PC-3 (cell line): ENCODE measurements at regions not wholly inside any gene's neighbourhood (a gene's known extent, or its start where the extent isn't known, plus 50 kb on each side); places are given as distances from the start of the nearest gene placed in this dataset.

ENCODE experiments used
- ATAC-seq: fragments of 200-7000 bp; cut with Tn5 transposase; 2 replicates; pipeline ENCODE4 v1.9.1; 2020; ENCODE audit warnings: mild to moderate bottlenecking, moderate library complexity
- BruUV-seq: library from RNA; stranded (reverse); fragments of 400-500 nt; replicated peaks from 2 replicates; lab custom pipeline; 2021; lab: Mats Ljungman, UMichigan
- CTCF ChIA-PET: fragments of 300-600 bp; sonication (Branson Sonifier 250); formaldehyde crosslinking; loops from one replicate; lab custom pipeline; 2022; ENCODE audit warnings: antibody characterized with exemption; lab: Charles Lee
- POLR2A ChIA-PET: fragments of 300-600 bp; sonication (Branson Sonifier 250); formaldehyde crosslinking; loops from one replicate; lab custom pipeline; 2022; ENCODE audit warnings: antibody characterized with exemption; ENCODE audit not compliant: unreplicated experiment; lab: Charles Lee
- DNase-seq: peaks from one replicate; pipeline ENCODE4 v3.0.0-alpha.2; 2015
- H2AFZ ChIP-seq: fragments of 300-600 bp; sonication (generic); 2 replicates; pipeline ENCODE4 v1.6.0; 2016; ENCODE audit warnings: antibody characterized with exemption, low read length
- H3F3A ChIP-seq: fragments of 300-600 bp; sonication (generic); one replicate; pipeline ENCODE4 v1.6.0; 2017; ENCODE audit warnings: antibody characterized with exemption, low read length, control low read depth, mild to moderate bottlenecking; ENCODE audit not compliant: unreplicated experiment
- H3K27ac ChIP-seq: fragments of 300-600 bp; sonication (generic); 2 replicates; pipeline ENCODE4 v1.5.1; 2016; ENCODE audit warnings: mild to moderate bottlenecking, low read length
- H3K27me3 ChIP-seq: fragments of 300-600 bp; sonication (generic); 2 replicates; pipeline ENCODE4 v1.6.1; 2016; ENCODE audit warnings: low read length, mixed read lengths
- H3K36me3 ChIP-seq: fragments of 300-600 bp; sonication (generic); 2 replicates; pipeline ENCODE4 v1.6.1; 2016; ENCODE audit warnings: low read depth, mixed run types, low read length, mixed read lengths
- H3K4me1 ChIP-seq: fragments of 300-600 bp; sonication (generic); 2 replicates; pipeline ENCODE4 v1.5.1; 2016; ENCODE audit warnings: low read length; ENCODE audit not compliant: insufficient read depth
- H3K4me2 ChIP-seq: fragments of 300-600 bp; sonication (generic); 2 replicates; pipeline ENCODE4 v1.6.0; 2016; ENCODE audit warnings: low read length
- H3K4me3 ChIP-seq: fragments of 300-600 bp; sonication (generic); 2 replicates; pipeline ENCODE4 v1.5.1; 2016; ENCODE audit warnings: mild to moderate bottlenecking, low read length, mixed read lengths
- H3K79me2 ChIP-seq: fragments of 300-600 bp; sonication (generic); 2 replicates; pipeline ENCODE4 v1.6.1; 2017; ENCODE audit warnings: low read length, mixed read lengths
- H3K9ac ChIP-seq: fragments of 300-600 bp; sonication (generic); 2 replicates; pipeline ENCODE4 v1.6.0; 2016; ENCODE audit warnings: mild to moderate bottlenecking, low read length
- H3K9me2 ChIP-seq: fragments of 300-600 bp; sonication (generic); replicated peaks from 2 replicates; pipeline ENCODE4 v1.6.1; 2016; ENCODE audit warnings: mixed run types, low read length, mixed read lengths
- H3K9me3 ChIP-seq: fragments of 300-600 bp; sonication (generic); 2 replicates; pipeline ENCODE4 v1.6.1; 2016; ENCODE audit warnings: low read length, mixed read lengths
- H4K20me1 ChIP-seq: fragments of 300-600 bp; sonication (generic); 2 replicates; pipeline ENCODE4 v1.6.1; 2016; ENCODE audit warnings: low read length, mixed read lengths
- CTCF ChIP-seq: fragments of 300-600 bp; sonication (generic); conservative IDR thresholded peaks from 2 replicates; pipeline ENCODE4 v1.5.1; 2017; ENCODE audit warnings: antibody characterized with exemption, low read depth, mild to moderate bottlenecking, low read length
- EZH2 ChIP-seq: fragments of 300-600 bp; sonication (generic); IDR thresholded peaks from one replicate; pipeline ENCODE4 v1.6.1; 2017; ENCODE audit warnings: antibody characterized with exemption, mild to moderate bottlenecking, low read length; ENCODE audit not compliant: unreplicated experiment
- EZH2phosphoT487 ChIP-seq: fragments of 300-600 bp; sonication (generic); IDR thresholded peaks from 2 replicates; pipeline ENCODE4 v1.6.1; 2018; ENCODE audit warnings: mild to moderate bottlenecking, antibody characterized with exemption, low read length, borderline replicate concordance
- intact Hi-C: fragments of 100-400 bp; cut with micrococcal nuclease; formaldehyde crosslinking; loops from 2 replicates; pipeline ENCODE4 v1.9.0; 2023

- no peaks in the 10 kb centered on the region for H3K9me2 ChIP-seq
- TF ChIP-seq EZH2 (no peak), CTCF (no peak), EZH2phosphoT487 (no peak)
- H3K9me3 ChIP-seq = no peaks in the 10 kb centered on the region
- no peak overlapping the region for H3K4me2 ChIP-seq
- H2AFZ ChIP-seq = no peak overlapping the region
- H3F3A ChIP-seq = no peaks in the 10 kb centered on the region
- no peak overlapping the region for H3K9ac ChIP-seq
- peaks cover 4% of the 10 kb centered on the region; the same call in 1 of the 2 replicates for H3K27me3 ChIP-seq
- no peak for DNase-seq
- H3K36me3 ChIP-seq = no peaks in the 10 kb centered on the region
- no TSS peak for BruUV-seq
- intact Hi-C loops = loop anchor here (10.0 kb wide), 1 partner anchor 430 kb away; the partner anchor contains the start of gene KCNMB2
- H3K27ac ChIP-seq = no peak overlapping the region
- ChIA-PET POLR2A (no interaction called here), CTCF (no interaction called here)
- no peak for ATAC-seq
- H4K20me1 ChIP-seq = no peaks in the 10 kb centered on the region
- no peaks in the 10 kb centered on the region for H3K79me2 ChIP-seq
- no peaks in the 10 kb centered on the region for H3K4me1 ChIP-seq
- no peak overlapping the region for H3K4me3 ChIP-seq
These were observed 107.1 kb downstream of the ZMAT3 start for GRCh38 chr3:178964551-178964950.

DNA sequence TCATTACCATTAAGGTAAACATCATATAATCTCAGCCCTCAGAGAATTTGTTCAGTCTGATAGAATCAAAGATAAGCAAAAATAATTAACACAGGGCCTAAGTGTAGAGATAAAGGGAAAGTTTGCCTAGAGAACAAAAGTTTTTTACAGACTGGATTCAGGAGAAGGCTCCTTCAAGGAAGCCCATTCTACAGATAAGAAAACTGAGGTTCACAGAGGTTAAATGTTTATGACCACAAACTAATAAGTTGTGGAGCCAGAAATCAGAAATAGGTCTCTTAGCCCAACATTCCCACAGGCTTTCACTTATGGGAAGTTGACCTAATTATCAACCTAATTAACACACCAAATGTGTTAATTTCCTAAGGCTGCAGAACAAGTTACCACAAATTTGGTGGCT, 110.7 kb downstream of the ZMAT3 start:
- intact Hi-C loops = loop anchor here (10.0 kb wide), 1 partner anchor 426 kb away; the partner anchor contains the start of gene KCNMB2
- DNase-seq (no peak), ATAC-seq (no peak)
- BruUV-seq = no TSS peak
- Histone ChIP-seq H3K9me3 (no peaks in the 10 kb centered on the region), H3K4me2 (no peak overlapping the region), H2AFZ (no peak overlapping the region), H3F3A (no peaks in the 10 kb centered on the region), H3K36me3 (no peaks in the 10 kb centered on the region), H3K4me1 (no peaks in the 10 kb centered on the region), H3K79me2 (no peaks in the 10 kb centered on the region), H3K27ac (no peak overlapping the region), H3K9me2 (no peaks in the 10 kb centered on the region), H3K4me3 (no peak overlapping the region), H4K20me1 (no peaks in the 10 kb centered on the region), H3K9ac (no peak overlapping the region), H3K27me3 (peaks cover 4% of the 10 kb centered on the region; the same call in 1 of the 2 replicates)
- ChIA-PET POLR2A (no interaction called here), CTCF (no interaction called here)
- TF ChIP-seq EZH2 (no peak), EZH2phosphoT487 (no peak), CTCF (no peak)

DNA sequence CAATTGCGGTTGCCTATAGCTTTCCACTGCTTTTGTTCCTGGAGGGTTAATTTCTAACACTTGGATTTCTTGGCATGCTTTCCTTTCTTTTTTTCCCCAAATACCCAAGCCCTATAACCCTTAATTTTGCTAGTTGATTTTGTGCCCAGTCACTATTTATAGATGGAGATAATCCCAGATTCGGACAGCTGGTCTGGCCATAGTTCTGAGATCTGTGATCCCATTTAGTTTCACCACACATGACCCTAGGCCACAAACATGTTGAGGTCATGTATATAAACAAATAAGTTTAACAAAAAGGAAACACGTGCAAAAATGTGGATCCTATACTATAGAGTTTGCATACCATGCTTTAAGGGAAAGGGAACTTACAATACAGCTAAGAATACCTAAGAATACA, 111.4 kb downstream of the ZMAT3 start:
- Histone ChIP-seq H3K9ac (no peak overlapping the region), H3K9me2 (no peaks in the 10 kb centered on the region), H2AFZ (no peak overlapping the region), H3K27me3 (peaks cover 4% of the 10 kb centered on the region; the same call in 1 of the 2 replicates), H3K27ac (no peak overlapping the region), H3K36me3 (no peaks in the 10 kb centered on the region), H3K79me2 (no peaks in the 10 kb centered on the region), H3K4me2 (no peak overlapping the region), H3K4me1 (no peaks in the 10 kb centered on the region), H3F3A (no peaks in the 10 kb centered on the region), H3K9me3 (no peaks in the 10 kb centered on the region), H3K4me3 (no peak overlapping the region), H4K20me1 (no peaks in the 10 kb centered on the region)
- DNase-seq = no peak
- POLR2A ChIA-PET = no interaction called here
- no TSS peak for BruUV-seq
- intact Hi-C loops = loop anchor here (10.0 kb wide), 1 partner anchor 425 kb away; the partner anchor contains the start of gene KCNMB2
- CTCF ChIA-PET = no interaction called here
- no peak for ATAC-seq
- TF ChIP-seq EZH2phosphoT487 = no peak
- TF ChIP-seq EZH2 = no peak
- no peak for TF ChIP-seq CTCF
